HCT116 (cell line): ENCODE measurements at regions not wholly inside any gene's neighbourhood (a gene's known extent, or its start where the extent isn't known, plus 50 kb on each side); places are given as distances from the start of the nearest gene placed in this dataset.
"Not testable (repeated sequence)": the region's sequence is repeated elsewhere in the genome, so short reads cannot be mapped to it uniquely, and the experiment has no call there.

Experiments
- CTCF ChIP-seq, 3 experiments: fragments of 200-600 bp in 1 of 3; sonication (generic) in 1 of 3; IDR thresholded peaks in 2 of 3; conservative IDR thresholded peaks in 1 of 3; 2 replicates each; pipeline ENCODE4 v1.5.1; 2012 to 2017; ENCODE audit warnings: low read depth in 2 of 3, low read length in 2 of 3, antibody characterized with exemption in 1 of 3, borderline replicate concordance in 1 of 3, control low read depth in 1 of 3, mild to moderate bottlenecking in 1 of 3, mixed read lengths in 1 of 3, mixed run types in 1 of 3, moderate library complexity in 1 of 3; ENCODE audit not compliant: insufficient read depth in 1 of 3
- EGR1 ChIP-seq: IDR thresholded peaks from 2 replicates; pipeline ENCODE4 v1.6.1; 2012; ENCODE audit warnings: low read depth
- EZH2 ChIP-seq: fragments of 200-600 bp; sonication (generic); IDR thresholded peaks from 2 replicates; pipeline ENCODE4 v1.6.1; 2017; ENCODE audit warnings: antibody characterized with exemption, mixed run types
- MAX ChIP-seq: IDR thresholded peaks from 2 replicates; pipeline ENCODE4 v1.6.1; 2012
- POLR2A ChIP-seq: IDR thresholded peaks from 2 replicates; pipeline ENCODE4 v1.7.0; 2011; ENCODE audit warnings: borderline replicate concordance; ENCODE audit not compliant: insufficient read depth, insufficient read length; ENCODE audit errors: extremely low read depth
- POLR2AphosphoS5 ChIP-seq: IDR thresholded peaks from 2 replicates; pipeline ENCODE4 v1.6.1; 2011; ENCODE audit warnings: mild to moderate bottlenecking, low read depth, low read length, moderate library complexity
- REST ChIP-seq: IDR thresholded peaks from 2 replicates; pipeline ENCODE4 v1.6.1; 2012; ENCODE audit warnings: low read depth
- SRF ChIP-seq: IDR thresholded peaks from 2 replicates; pipeline ENCODE4 v1.6.1; 2012; ENCODE audit warnings: low read depth
- TCF7L2 ChIP-seq: IDR thresholded peaks from 2 replicates; pipeline ENCODE4 v1.7.0; 2011; ENCODE audit warnings: borderline replicate concordance, inconsistent platforms; ENCODE audit not compliant: insufficient read depth, insufficient read length; ENCODE audit errors: extremely low read depth
- YY1 ChIP-seq: IDR thresholded peaks from 2 replicates; pipeline ENCODE4 v1.6.1; 2011; ENCODE audit warnings: low read length, low read depth, moderate library complexity, mild to moderate bottlenecking; ENCODE audit not compliant: insufficient replicate concordance; ENCODE audit errors: extremely low read depth
- ZBTB33 ChIP-seq: IDR thresholded peaks from 2 replicates; pipeline ENCODE4 v1.6.1; 2011; ENCODE audit warnings: mild to moderate bottlenecking, low read length, moderate library complexity; ENCODE audit not compliant: insufficient replicate concordance; ENCODE audit errors: extremely low read depth

GRCh38 chr22:11352287-11352686 lies 4175.7 kb upstream of the OR11H1 start:
- not testable (repeated sequence) for TF ChIP-seq TCF7L2; POLR2A; CTCF (IDR thresholded peaks at IDR 0.05 in 2 of 3, conservative IDR thresholded peaks at IDR 0.05 in 1 of 3; ENCODE audit: borderline replicate concordance in 1 of 3, insufficient read depth in 1 of 3, low read depth in 2 of 3, low read length in 2 of 3); REST; ZBTB33; EZH2; SRF; YY1; MAX; EGR1; POLR2AphosphoS5
